ENCODE measurements at regions not wholly inside any gene's neighbourhood (a gene's known extent, or its start where the extent isn't known, plus 50 kb on each side); places are given as distances from the start of the nearest gene placed in this dataset.

DNA sequence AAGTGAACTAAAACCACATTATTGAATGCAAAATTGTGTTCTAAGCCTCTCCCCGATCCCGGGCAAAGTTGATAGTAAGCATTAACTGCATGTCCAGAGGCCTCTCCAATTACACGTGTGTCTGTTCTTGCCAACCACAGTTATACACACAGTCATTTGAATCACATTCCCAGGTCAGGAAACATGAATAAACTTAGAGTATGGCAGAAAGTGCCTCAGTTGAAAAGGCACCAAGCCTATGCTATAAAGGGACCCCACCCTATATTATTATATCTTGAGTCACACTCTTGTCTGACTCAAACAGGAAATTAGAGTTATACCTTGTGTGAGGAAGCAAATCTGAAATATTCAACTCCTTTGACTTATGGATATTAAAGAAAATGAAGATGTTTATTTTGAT is 128.3 kb upstream of the STXBP6 start:
- no peak for TF ChIP-seq POLR2A (IDR thresholded peaks at IDR 0.05)
- TF ChIP-seq, protein P1, sequence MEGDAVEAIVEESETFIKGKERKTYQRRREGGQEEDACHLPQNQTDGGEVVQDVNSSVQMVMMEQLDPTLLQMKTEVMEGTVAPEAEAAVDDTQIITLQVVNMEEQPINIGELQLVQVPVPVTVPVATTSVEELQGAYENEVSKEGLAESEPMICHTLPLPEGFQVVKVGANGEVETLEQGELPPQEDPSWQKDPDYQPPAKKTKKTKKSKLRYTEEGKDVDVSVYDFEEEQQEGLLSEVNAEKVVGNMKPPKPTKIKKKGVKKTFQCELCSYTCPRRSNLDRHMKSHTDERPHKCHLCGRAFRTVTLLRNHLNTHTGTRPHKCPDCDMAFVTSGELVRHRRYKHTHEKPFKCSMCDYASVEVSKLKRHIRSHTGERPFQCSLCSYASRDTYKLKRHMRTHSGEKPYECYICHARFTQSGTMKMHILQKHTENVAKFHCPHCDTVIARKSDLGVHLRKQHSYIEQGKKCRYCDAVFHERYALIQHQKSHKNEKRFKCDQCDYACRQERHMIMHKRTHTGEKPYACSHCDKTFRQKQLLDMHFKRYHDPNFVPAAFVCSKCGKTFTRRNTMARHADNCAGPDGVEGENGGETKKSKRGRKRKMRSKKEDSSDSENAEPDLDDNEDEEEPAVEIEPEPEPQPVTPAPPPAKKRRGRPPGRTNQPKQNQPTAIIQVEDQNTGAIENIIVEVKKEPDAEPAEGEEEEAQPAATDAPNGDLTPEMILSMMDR (IDR thresholded peaks at IDR 0.05), result no peak

All from tibial nerve (tissue), 3 donors.